ENCODE measurements at regions not wholly inside any gene's neighbourhood (a gene's known extent, or its start where the extent isn't known, plus 50 kb on each side); places are given as distances from the start of the nearest gene placed in this dataset.

- ChIA-PET POLR2A (no interaction called here), CTCF (no interaction called here)
- Mint-ChIP-seq H3K4me3 (no peak overlapping the region), H3K9me3 (peaks cover 5 to 29% (median 12%) of the 10 kb centered on the region in 5 donors), H3K27me3 (no peaks in the 10 kb centered on the region), H3K4me1 (no peaks in the 10 kb centered on the region), H3K36me3 (no peaks in the 10 kb centered on the region), H3K27ac (no peak overlapping the region)
- Histone ChIP-seq H3K4me3 (ENCODE audit: low read length) (no peak overlapping the region), H3K27ac (ENCODE audit: low read depth, low read length) (no peak overlapping the region), H3K9me3 (ENCODE audit: low read length) (no peaks in the 10 kb centered on the region), H3K4me1 (ENCODE audit: insufficient read depth, low read length) (no peaks in the 10 kb centered on the region), H3K36me3 (ENCODE audit: insufficient read depth, low read length) (no peaks in the 10 kb centered on the region), H3K27me3 (ENCODE audit: insufficient read depth, low read length, poor library complexity, severe bottlenecking) (no peaks in the 10 kb centered on the region)
- no peak for DNase-seq
Measured at GRCh38 chr5:24735284-24735683, 90.5 kb upstream of the CDH10 start.

- no peak overlapping the region for H3K27ac Mint-ChIP-seq
- H3K4me3 Mint-ChIP-seq: no peak overlapping the region
- Histone ChIP-seq H3K4me3 (ENCODE audit: low read length) (no peak overlapping the region), H3K27me3 (ENCODE audit: insufficient read depth, low read length, poor library complexity, severe bottlenecking) (no peaks in the 10 kb centered on the region), H3K36me3 (ENCODE audit: insufficient read depth, low read length) (no peaks in the 10 kb centered on the region), H3K4me1 (ENCODE audit: insufficient read depth, low read length) (no peaks in the 10 kb centered on the region), H3K9me3 (ENCODE audit: low read length) (no peaks in the 10 kb centered on the region), H3K27ac (ENCODE audit: low read depth, low read length) (no peak overlapping the region)
- CTCF ChIA-PET: no interaction called here
- H3K27me3 Mint-ChIP-seq: no peaks in the 10 kb centered on the region
- peaks cover 8 to 50% (median 12%) of the 10 kb centered on the region in 5 donors for H3K9me3 Mint-ChIP-seq
- no peak for DNase-seq
- H3K36me3 Mint-ChIP-seq: no peaks in the 10 kb centered on the region
- POLR2A ChIA-PET: no interaction called here
- H3K4me1 Mint-ChIP-seq: no peaks in the 10 kb centered on the region
Measured at GRCh38 chr5:24732184-24732583, 87.4 kb upstream of the CDH10 start.

GRCh38 chr5:24720743-24721142 lies 76.0 kb upstream of the CDH10 start:
- Histone ChIP-seq H3K27ac (ENCODE audit: low read depth, low read length) (no peak overlapping the region), H3K4me1 (ENCODE audit: insufficient read depth, low read length) (no peaks in the 10 kb centered on the region), H3K27me3 (ENCODE audit: insufficient read depth, low read length, poor library complexity, severe bottlenecking) (no peaks in the 10 kb centered on the region), H3K36me3 (ENCODE audit: insufficient read depth, low read length) (no peaks in the 10 kb centered on the region), H3K9me3 (ENCODE audit: low read length) (no peaks in the 10 kb centered on the region), H3K4me3 (ENCODE audit: low read length) (no peak overlapping the region)
- Mint-ChIP-seq H3K9me3 (peaks cover 13 to 22% (median 16%) of the 10 kb centered on the region in 5 donors), H3K27me3 (no peaks in the 10 kb centered on the region), H3K4me1 (no peaks in the 10 kb centered on the region), H3K36me3 (no peaks in the 10 kb centered on the region), H3K4me3 (no peak overlapping the region), H3K27ac (no peak overlapping the region)
- ChIA-PET POLR2A (no interaction called here), CTCF (no interaction called here)
- no peak for DNase-seq

- no peak overlapping the region for H3K27ac ChIP-seq (ENCODE audit: low read depth, low read length)
- no peaks in the 10 kb centered on the region for H3K27me3 Mint-ChIP-seq
- CTCF ChIA-PET: no interaction called here
Measured at GRCh38 chr5:24714746-24715145, 70.0 kb upstream of the CDH10 start.

GRCh38 chr5:24712947-24713346 lies 68.2 kb upstream of the CDH10 start:
- Histone ChIP-seq H3K9me3 (ENCODE audit: low read length) (no peaks in the 10 kb centered on the region), H3K27ac (ENCODE audit: low read depth, low read length) (no peak overlapping the region), H3K4me1 (ENCODE audit: insufficient read depth, low read length) (no peaks in the 10 kb centered on the region), H3K36me3 (ENCODE audit: insufficient read depth, low read length) (no peaks in the 10 kb centered on the region), H3K4me3 (ENCODE audit: low read length) (no peak overlapping the region), H3K27me3 (ENCODE audit: insufficient read depth, low read length, poor library complexity, severe bottlenecking) (no peaks in the 10 kb centered on the region)
- Mint-ChIP-seq H3K27ac (no peak overlapping the region), H3K4me1 (no peaks in the 10 kb centered on the region), H3K4me3 (no peak overlapping the region), H3K9me3 (peaks cover 4 to 22% (median 7%) of the 10 kb centered on the region in 5 donors), H3K36me3 (no peaks in the 10 kb centered on the region), H3K27me3 (no peaks in the 10 kb centered on the region)
- no peak for DNase-seq
- ChIA-PET POLR2A (no interaction called here), CTCF (no interaction called here)

More at GRCh38 chr5:24714746-24715145, 70.0 kb upstream of the CDH10 start:
- DNase-seq: no peak
- H3K36me3 Mint-ChIP-seq: no peaks in the 10 kb centered on the region
- Histone ChIP-seq H3K4me3 (ENCODE audit: low read length) (no peak overlapping the region), H3K4me1 (ENCODE audit: insufficient read depth, low read length) (no peaks in the 10 kb centered on the region), H3K27me3 (ENCODE audit: insufficient read depth, low read length, poor library complexity, severe bottlenecking) (no peaks in the 10 kb centered on the region), H3K36me3 (ENCODE audit: insufficient read depth, low read length) (no peaks in the 10 kb centered on the region), H3K9me3 (ENCODE audit: low read length) (no peaks in the 10 kb centered on the region)
- no peaks in the 10 kb centered on the region for H3K4me1 Mint-ChIP-seq
- no peak overlapping the region for H3K27ac Mint-ChIP-seq
- POLR2A ChIA-PET: no interaction called here
- peaks cover 2 to 23% (median 8%) of the 10 kb centered on the region in 5 donors for H3K9me3 Mint-ChIP-seq
- no peak overlapping the region for H3K4me3 Mint-ChIP-seq

GRCh38 chr5:24712047-24712446 lies 67.3 kb upstream of the CDH10 start:
- ChIA-PET CTCF (no interaction called here), POLR2A (no interaction called here)
- H3K36me3 ChIP-seq (ENCODE audit: insufficient read depth, low read length): no peaks in the 10 kb centered on the region
- H3K9me3 Mint-ChIP-seq: peaks cover 4 to 27% (median 11%) of the 10 kb centered on the region in 5 donors
- H3K4me1 Mint-ChIP-seq: no peaks in the 10 kb centered on the region
- no peaks in the 10 kb centered on the region for H3K27me3 ChIP-seq (ENCODE audit: insufficient read depth, low read length, poor library complexity, severe bottlenecking)
- H3K36me3 Mint-ChIP-seq: no peaks in the 10 kb centered on the region
- H3K4me3 Mint-ChIP-seq: no peak overlapping the region
- no peak overlapping the region for H3K4me3 ChIP-seq (ENCODE audit: low read length)
- H3K27ac Mint-ChIP-seq: no peak overlapping the region
- H3K9me3 ChIP-seq (ENCODE audit: low read length): no peaks in the 10 kb centered on the region
- DNase-seq: no peak
- H3K27ac ChIP-seq (ENCODE audit: low read depth, low read length): no peak overlapping the region
- no peaks in the 10 kb centered on the region for H3K4me1 ChIP-seq (ENCODE audit: insufficient read depth, low read length)
- no peaks in the 10 kb centered on the region for H3K27me3 Mint-ChIP-seq

GRCh38 chr5:24703934-24704333 lies 59.2 kb upstream of the CDH10 start:
- Histone ChIP-seq H3K27ac (ENCODE audit: low read depth, low read length) (no peak overlapping the region), H3K9me3 (ENCODE audit: low read length) (no peaks in the 10 kb centered on the region), H3K4me3 (ENCODE audit: low read length) (no peak overlapping the region), H3K4me1 (ENCODE audit: insufficient read depth, low read length) (no peaks in the 10 kb centered on the region), H3K36me3 (ENCODE audit: insufficient read depth, low read length) (no peaks in the 10 kb centered on the region), H3K27me3 (ENCODE audit: insufficient read depth, low read length, poor library complexity, severe bottlenecking) (no peaks in the 10 kb centered on the region)
- no peak for DNase-seq
- Mint-ChIP-seq H3K4me3 (no peak overlapping the region), H3K27me3 (no peaks in the 10 kb centered on the region), H3K4me1 (no peaks in the 10 kb centered on the region), H3K27ac (no peak overlapping the region), H3K36me3 (no peaks in the 10 kb centered on the region), H3K9me3 (peaks cover 14 to 42% (median 25%) of the 10 kb centered on the region in 5 donors)
- CTCF ChIA-PET: no interaction called here
- POLR2A ChIA-PET: no interaction called here
